HG02852 (cell line): ENCODE measurements at regions not wholly inside any gene's neighbourhood (a gene's known extent, or its start where the extent isn't known, plus 50 kb on each side); places are given as distances from the start of the nearest gene placed in this dataset.
"Not testable (repeated sequence)": the region's sequence is repeated elsewhere in the genome, so short reads cannot be mapped to it uniquely, and the experiment has no call there.

Experiments
- ATAC-seq: cut with Tn5 transposase; IDR thresholded peaks from one replicate; pipeline ENCODE4 v1.9.1; 2021; ENCODE audit warnings: mild to moderate bottlenecking, moderate library complexity; ENCODE audit not compliant: unreplicated experiment

DNA sequence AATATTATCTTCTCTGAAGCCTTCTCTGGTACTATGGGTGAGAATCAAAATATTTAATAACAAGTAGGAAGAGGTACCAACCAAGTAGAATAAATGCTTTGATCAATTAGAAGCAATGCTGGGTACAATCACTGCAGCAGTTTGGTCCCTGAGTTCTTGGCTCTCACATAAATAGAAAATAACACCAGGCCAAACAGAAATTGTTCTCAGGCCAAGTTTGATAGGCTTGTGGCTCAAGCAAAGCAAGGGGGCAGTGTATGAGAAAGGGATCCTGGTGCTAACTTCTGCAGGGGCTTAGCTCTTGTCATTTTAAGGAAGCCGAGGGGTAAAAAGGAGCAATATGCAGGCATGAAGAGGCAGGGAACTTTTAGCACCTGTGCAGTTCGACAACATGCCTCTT lies 146.8 kb upstream of the TMEM229A start:
- no peak for ATAC-seq

DNA sequence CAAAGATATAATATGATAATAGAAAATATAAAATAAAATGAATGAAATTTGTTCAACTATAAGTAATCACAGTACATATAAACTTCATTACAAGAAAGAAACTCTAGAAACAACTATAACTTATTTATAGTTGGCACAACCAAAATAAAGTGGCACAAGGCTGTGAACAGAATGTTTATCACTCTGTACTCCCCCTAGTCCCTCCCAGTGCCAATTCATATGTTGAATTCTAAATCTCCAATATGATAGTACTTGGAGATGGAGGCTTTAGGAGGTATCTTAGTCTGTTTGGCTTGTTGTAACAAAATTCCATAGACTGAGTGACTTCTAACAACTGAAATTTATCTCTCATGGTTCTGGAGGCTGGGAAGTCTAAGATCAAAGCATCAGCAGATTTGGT lies 145.0 kb upstream of the TMEM229A start:
- ATAC-seq: no peak

DNA sequence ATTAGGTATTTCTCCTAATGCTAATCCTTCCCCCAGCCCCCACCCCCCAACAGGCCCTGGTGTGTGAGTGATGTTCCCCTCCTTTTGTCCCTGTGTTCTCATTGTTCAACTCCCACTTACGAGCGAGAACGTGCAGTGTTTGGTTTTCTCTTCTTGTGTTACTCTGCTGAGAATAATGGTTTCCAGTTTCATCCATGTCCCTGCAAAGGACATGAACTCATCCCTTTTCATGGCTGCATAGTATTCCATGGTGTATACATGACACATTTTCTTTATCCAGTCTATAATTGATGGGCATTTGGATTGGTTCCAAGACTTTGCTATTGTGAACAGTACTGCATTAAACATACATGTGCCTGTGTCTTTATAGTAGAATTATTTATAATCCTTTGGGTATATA lies 138.9 kb upstream of the TMEM229A start:
- not testable (repeated sequence) for ATAC-seq

DNA sequence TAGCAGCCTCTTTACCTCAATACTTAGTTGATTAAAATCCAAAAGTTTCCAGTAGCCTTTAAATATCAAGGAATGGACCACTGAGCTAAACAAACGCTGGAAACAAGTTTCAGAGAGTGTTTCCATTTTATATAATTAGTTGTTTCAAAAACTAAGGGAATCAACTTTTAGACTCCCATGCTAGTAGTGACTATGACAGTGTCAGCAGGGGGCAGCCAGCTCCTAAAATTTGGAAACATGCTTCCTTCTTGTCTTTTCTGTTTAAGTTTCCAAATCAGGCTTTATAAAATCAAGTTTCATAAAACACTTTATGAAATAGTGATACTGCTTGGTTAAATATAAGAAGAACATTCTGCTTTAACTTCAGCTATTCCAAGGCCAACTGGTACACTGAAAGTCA lies 138.2 kb upstream of the TMEM229A start:
- no peak for ATAC-seq

DNA sequence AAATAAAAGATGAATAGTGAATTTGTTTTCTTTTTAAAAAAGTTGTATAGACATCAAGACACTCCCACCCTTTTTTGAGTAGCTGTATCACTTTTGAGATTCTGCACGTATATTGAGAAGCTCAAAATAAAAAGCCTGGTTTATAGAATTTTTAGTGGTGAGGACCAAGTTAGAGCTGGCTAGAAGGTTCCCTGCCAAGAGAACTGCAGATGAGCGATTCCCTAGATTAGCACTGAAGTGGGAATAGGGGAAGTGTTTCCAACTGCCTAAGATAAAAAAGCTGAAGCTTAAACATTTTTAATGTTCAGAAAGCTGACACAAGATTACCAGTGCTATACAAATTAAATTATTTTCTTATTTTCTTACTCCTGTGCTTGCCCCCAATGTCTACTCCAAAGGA lies 135.7 kb upstream of the TMEM229A start:
- ATAC-seq: no peak

DNA sequence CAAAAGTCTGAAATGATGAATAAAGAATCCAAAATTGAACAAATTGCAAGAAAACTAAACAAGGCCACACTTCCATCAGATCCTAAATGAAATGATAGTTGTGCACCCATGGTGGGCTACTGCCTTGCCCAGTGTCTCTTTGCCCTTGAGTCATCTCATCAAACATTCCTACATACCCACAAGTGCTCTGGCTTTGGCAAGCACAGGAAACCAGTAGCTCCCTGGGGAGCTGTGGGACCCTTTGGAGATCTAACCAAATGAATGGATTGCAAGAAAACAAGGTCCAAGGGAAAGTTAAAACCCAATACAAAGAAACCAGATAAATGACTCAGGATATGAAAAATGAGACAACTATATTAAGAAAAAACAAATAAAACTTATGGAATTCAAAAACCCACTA lies 129.8 kb upstream of the TMEM229A start:
- no peak for ATAC-seq

DNA sequence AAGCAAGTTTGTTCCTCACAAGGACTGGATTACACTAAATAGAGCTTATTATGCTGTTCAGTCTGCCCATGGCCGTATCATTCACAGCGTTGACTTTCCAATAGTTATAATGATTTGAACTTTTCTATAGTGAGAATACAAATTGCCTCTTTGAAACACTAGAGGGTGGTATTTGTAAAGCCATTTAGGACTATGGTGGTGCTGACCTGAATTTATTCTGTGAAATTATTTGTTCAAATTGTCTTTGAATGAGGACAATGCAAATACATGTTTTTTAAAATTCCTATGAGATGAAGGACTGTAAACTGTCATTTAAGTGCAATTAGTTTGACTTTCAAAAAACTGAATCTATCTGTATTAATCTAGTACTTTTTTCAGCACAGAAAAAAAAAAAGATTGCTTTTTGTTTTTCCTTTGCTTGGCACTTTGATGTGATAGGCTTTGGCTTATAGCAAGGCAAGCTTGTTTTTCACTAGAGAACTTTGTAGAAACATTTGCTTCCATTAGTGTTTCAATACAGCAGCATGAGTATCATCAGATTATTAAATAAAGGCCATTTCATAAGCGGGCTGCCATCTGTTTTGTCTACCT lies 122.7 kb upstream of the TMEM229A start:
- peak; percentile 60 for ATAC-seq

DNA sequence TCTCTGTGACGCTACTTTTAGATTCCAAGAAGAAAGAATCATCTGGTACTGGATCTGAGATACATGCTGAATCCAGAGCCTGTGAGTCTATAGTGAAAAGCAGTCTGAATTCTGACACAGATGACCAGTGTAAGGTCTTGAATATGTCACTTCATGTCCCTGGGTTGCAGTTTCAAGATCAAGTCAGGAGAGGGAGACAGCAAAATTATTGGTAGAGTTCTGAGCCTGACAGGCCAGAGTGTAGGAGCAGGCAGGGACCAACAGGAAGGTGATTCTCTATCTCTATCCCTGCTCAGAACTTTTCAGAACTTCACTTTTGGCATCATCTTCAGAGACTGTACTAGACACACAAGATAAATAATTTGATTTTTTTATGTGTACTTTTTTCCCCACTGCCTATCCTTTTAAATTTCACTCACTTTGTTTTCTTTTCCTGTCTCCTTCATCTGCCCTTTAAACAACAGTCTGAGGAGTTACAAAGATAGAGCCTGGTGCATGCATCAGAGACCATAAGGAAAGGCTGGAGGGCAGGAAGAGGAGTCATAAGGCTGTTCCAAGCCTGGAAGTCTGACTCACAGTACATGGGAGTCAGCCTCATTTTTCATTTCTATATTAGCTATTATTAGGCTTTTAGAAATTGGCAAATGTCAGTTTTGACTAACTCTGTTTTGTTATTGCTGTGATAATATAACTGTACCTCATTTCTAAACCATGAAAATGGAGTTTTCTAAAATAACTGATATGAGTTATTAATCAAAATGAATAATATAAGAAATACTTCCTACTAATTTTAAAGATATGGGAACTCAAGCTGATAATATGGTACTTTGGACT lies 120.2 kb upstream of the TMEM229A start:
- ATAC-seq: no peak

DNA sequence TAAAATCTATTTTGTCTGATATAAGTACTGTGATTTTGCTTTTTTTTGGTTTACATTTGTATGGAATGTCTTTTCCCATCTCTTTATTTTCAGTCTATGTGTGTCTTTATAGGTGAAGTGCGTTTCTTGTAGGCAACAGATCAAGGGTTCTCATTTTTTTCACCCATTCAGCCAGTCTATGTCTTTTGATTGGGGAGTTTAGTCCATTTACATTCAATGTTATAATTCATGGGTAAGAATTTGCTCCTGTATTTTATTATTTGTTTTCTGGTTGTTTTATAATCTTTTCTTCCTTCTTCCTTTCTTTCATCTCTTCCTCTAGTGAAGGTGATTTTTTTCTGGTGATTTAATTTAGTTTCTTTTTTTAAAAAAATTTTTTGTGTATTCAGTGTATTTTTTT lies 104.8 kb upstream of the TMEM229A start:
- no peak for ATAC-seq

DNA sequence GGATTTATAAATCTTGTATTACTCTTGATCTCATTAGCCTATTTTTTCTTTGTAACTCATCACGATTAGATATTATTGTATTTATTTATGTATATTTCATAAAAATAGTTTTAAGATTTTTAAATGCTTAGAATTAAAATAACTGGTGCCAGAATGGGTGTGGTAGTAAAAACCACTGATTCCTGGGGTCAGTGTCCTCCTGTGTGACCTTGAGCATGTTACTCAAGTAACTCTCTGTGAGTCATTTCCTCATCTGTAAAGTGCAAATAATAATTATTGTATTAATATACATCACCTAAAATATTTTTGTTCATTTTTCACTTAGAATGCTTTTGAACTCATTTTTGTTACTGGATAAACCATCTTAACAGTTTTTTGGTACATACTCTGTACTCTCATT lies 91.3 kb upstream of the TMEM229A start:
- ATAC-seq: no peak

DNA sequence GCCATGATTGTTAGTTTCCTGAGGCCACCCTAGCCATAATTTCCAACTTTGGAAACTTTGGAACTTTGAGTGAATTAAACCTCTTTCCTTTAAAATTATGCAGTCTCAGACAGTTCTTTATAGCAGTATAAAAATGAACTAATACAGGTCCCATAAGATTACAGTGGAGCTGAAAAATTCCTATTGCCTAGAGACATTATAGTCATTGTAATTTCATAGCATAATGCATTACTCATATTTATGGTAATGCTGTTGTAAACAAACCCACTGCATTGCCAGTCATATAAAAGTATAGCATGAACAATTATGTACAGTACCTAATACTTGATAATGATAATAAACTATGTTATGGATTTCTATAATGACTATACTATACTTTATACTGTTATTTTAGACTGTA lies 88.0 kb upstream of the TMEM229A start:
- no peak for ATAC-seq

DNA sequence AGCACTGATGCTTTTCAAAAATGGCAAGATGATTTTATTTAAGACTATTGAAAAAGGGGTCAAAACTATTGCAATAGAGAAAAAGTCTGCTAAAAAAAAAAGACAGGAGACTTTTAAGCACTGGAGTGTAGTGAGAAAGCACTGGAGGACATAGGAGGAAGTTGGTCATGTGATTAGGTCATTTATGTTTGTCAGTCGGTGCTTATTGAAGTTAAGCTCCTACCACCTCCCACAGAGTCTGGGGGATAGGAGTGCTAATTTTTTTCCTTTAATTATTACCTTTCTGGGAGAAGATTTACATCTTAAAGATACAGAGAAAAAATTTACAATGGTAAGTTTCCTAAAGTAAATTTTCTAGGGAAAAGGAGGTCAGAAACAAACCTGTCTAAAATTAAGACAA lies 80.2 kb upstream of the TMEM229A start:
- no peak for ATAC-seq

DNA sequence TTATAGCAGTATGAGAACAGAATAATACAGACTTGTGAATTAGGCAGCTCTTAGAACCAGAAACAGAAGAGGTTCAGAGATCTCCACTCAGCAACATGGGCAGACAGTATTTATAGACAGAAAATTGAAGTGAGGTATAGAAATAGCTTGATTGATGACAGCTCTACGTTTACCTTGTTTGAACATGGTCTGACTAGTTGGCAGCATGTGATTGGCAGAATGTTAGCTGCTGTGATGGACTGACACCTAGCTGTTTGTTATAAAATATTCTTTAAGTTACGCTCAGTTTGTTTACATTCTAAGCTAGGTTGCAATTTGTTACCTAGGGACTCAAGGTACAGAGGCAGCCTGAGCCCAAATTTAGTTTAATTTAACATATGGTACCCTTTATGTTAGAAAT lies 73.7 kb upstream of the TMEM229A start:
- no peak for ATAC-seq

DNA sequence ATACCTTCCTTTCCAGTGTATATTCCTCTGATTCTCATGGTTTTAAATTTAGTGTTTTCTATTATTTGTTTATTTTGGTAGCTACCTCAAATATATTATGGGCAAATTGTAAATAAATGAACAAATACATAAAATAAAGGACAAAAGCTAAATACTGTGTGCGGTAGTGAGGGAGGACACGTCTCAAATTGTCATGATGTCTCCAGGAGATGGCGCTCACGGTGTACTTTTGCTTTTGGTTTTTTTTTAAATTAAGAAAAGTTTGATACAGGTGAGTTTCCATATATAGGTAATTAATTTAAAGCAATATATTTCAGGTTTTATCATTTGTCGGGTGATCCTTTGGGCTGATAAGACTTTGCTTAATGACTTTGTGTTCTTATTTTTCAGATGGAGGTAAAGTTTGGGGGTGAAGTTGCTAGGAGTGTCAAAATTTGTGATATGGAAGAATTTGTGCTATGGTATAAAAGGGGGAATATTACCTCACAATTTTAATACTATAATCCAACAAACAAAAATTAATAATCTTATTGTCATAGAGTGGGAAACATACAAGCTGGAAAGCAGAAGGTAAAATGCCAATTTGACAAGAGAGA lies 68.4 kb upstream of the TMEM229A start:
- ATAC-seq: no peak

DNA sequence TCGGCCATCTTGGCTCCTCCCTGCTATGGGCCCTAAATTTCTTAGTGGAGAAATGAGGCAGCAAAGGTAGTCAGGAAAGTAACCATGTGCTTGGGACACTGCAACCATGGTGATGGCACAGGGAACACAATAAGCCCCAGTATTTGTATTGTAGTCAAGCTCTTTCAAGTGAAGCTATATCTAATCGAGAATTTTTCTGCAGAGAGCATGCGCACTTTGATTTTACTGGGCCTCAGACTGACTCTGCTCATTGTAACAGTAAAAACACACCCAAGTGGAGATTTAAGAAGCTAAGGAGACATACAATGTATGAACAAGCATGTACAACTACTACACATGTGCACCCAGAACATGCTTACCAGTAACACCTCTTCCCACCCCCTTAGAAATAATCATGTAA lies 67.3 kb upstream of the TMEM229A start:
- ATAC-seq: no peak

DNA sequence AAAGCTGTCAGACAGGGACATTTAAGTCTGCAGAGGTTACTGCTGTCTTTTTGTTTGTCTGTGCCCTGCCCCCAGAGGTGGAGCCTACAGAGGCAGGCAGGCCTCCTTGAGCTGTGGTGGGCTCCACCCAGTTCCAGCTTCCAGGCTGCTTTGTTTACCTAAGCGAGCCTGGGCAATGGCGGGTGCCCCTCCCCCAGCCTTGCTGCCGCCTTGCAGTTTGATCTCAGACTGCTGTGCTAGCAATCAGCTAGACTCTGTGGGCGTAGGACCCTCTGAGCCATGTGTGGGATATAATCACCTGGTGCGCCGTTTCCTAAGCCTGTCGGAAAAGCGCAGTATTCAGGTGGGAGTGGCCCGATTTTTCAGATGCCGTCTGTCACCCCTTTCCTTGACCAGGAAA lies 66.7 kb upstream of the TMEM229A start:
- not testable (repeated sequence) for ATAC-seq

DNA sequence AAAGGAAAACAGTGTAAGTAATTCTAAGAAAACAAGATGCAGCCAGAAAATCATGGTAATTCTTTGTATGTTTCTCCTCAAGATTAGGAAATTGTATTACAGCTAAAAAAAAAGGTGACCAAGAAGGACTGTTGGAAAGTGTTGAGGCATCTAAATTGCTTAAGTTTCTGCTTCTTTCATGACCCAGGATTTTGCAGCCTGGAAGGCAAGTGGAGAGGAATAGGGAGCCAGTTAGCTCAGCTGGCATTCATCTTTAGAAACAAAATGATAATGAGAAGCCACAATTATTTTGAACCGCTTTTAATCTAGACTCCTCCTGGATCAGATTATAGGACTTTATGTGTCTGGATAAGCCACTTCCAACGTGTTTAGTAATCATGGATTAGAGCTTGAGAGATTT lies 56.8 kb upstream of the TMEM229A start:
- no peak for ATAC-seq

DNA sequence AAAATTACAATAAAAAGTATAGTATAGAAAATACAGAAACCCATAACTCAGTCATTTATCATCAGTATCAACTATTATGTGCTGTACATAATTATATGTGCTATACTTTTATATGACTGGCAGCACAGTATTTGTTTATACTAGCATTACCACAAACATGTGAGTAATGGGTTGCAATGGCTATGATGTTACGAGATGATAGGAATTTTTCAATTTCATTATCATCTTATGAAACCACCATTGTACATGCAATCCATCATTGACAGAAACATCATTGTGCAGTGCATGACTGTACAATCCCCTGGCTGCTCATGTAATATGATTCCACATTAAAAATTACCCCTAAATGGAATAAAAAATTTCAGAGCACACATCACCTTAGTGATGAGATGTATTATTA lies 55.7 kb upstream of the TMEM229A start:
- ATAC-seq: no peak

DNA sequence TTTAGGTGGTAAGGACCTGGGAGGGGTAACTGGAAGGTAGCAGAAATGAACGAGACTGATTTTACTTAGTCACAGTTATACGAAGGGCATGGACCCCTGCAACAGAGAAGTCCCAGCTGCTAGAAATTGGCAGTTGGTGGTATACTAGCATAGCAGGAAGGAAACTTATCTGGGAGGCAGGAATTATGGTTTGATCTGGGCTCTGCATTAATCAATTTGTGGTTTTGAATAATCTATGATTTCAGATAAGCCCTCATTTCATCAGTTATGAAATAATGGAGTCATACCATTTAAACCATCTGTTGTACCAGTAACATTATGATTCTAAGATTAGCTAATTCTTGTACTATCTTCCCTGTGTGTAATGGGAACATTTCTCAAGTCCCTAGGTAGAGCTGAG lies 54.0 kb upstream of the TMEM229A start:
- ATAC-seq: no peak

DNA sequence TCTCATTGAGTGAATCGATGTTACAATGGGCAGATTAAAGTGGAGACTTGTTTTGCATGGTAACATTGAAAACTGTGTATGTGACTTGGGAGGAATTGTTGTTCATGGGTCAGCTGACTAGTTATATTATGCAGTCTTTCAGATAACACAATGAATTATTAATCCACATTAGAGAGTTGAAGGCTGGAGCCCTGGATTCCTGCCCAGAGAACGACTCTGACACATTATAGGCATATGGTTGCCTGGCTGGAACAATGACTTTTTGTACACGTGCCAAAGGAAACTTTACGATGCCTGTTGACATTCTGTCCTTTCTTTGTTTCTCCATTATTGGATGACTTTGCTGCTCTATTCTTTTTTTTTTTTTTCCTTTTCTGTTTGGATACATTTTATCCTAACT lies 52.3 kb upstream of the TMEM229A start:
- ATAC-seq: no peak

DNA sequence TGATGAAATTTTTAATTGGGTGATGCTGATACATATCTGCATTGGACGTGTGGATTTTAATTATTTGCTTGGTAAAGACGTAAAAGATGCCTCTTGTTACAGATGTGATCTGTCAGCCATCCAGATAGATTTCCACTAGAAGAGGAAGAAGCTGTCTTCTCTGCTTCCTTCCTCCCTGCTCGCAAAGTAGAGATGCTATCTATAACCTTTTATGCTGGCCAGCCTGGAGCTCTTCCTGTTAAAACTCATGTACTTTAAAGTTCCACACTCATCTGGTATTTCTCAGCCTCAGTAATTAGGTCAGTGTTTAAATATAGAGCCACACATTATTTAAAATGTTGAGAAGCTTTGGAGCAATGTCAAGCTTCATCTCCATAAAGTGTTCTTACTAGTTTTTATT lies 51.2 kb upstream of the TMEM229A start:
- no peak for ATAC-seq
